HG02840 (cell line): ENCODE measurements at regions not wholly inside any gene's neighbourhood (a gene's known extent, or its start where the extent isn't known, plus 50 kb on each side); places are given as distances from the start of the nearest gene placed in this dataset.

Source experiments
- ATAC-seq: cut with Tn5 transposase; IDR thresholded peaks from one replicate; pipeline ENCODE4 v1.9.1; 2021; ENCODE audit warnings: mild to moderate bottlenecking, moderate library complexity, moderate number of reproducible peaks; ENCODE audit not compliant: unreplicated experiment, low FRiP score

- ATAC-seq: no peak
These were observed 255.0 kb downstream of the RPS24 start for GRCh38 chr10:78288663-78289062.

- no peak for ATAC-seq
These were observed 256.6 kb downstream of the RPS24 start for GRCh38 chr10:78290131-78290750.

- no peak for ATAC-seq
These were observed 258.1 kb downstream of the RPS24 start for GRCh38 chr10:78291722-78292121.

GRCh38 chr10:78292250-78292981 is 258.8 kb downstream of the RPS24 start:
- ATAC-seq: no peak

GRCh38 chr10:78292982-78293865 is 259.6 kb downstream of the RPS24 start:
- no peak for ATAC-seq

GRCh38 chr10:78295242-78295641 is 261.6 kb downstream of the RPS24 start:
- ATAC-seq: no peak

GRCh38 chr10:78296785-78297184 is 263.1 kb downstream of the RPS24 start:
- ATAC-seq: no peak

- no peak for ATAC-seq
These were observed 264.3 kb downstream of the RPS24 start for GRCh38 chr10:78297997-78298396.

- ATAC-seq: no peak
These were observed 265.2 kb downstream of the RPS24 start for GRCh38 chr10:78298835-78299234.

GRCh38 chr10:78299851-78300468 is 266.3 kb downstream of the RPS24 start:
- no peak for ATAC-seq

GRCh38 chr10:78300526-78300925 is 266.9 kb downstream of the RPS24 start:
- ATAC-seq: no peak

GRCh38 chr10:78301481-78301880 is 267.8 kb downstream of the RPS24 start:
- no peak for ATAC-seq

- no peak for ATAC-seq
These were observed 268.5 kb downstream of the RPS24 start for GRCh38 chr10:78301891-78302738.

- ATAC-seq: no peak
These were observed 269.0 kb downstream of the RPS24 start for GRCh38 chr10:78302739-78302988.

GRCh38 chr10:78302989-78303854 is 269.6 kb downstream of the RPS24 start:
- ATAC-seq: peak; percentile 87

GRCh38 chr10:78304091-78305045 is 270.7 kb downstream of the RPS24 start:
- no peak for ATAC-seq

- no peak for ATAC-seq
These were observed 271.6 kb downstream of the RPS24 start for GRCh38 chr10:78305311-78305710.

- no peak for ATAC-seq
These were observed 272.7 kb downstream of the RPS24 start for GRCh38 chr10:78306358-78306757.
